K562 (cell line): ENCODE measurements at regions not wholly inside any gene's neighbourhood (a gene's known extent, or its start where the extent isn't known, plus 50 kb on each side); places are given as distances from the start of the nearest gene placed in this dataset.

ENCODE experiments used
- BRD4 ChIP-seq: fragments of 200-600 bp; sonication (generic); IDR thresholded peaks from 2 replicates; pipeline ENCODE4 v1.6.1; 2017; ENCODE audit warnings: inconsistent platforms
- E2F1 ChIP-seq: sonication (generic); formaldehyde crosslinking; IDR thresholded peaks from 2 replicates; pipeline ENCODE4 v1.8.1; 2023; ENCODE audit warnings: mild to moderate bottlenecking, missing genetic modification reagents, moderate library complexity
- ETS2 ChIP-seq: IDR thresholded peaks from 2 replicates; pipeline ENCODE4 v1.6.1; 2016; ENCODE audit warnings: borderline replicate concordance, missing genetic modification characterization, mild to moderate bottlenecking, moderate library complexity, missing compliant biosample characterization; ENCODE audit not compliant: poor library complexity, severe bottlenecking
- HMGXB4 ChIP-seq: sonication (generic); formaldehyde crosslinking; IDR thresholded peaks from 2 replicates; pipeline ENCODE4 v1.8.1; 2023; ENCODE audit warnings: mild to moderate bottlenecking, missing genetic modification reagents
- OTX1 ChIP-seq: fragments of 450-650 bp; formaldehyde crosslinking; IDR thresholded peaks from 2 replicates; pipeline ENCODE4 v1.4.0; 2022; ENCODE audit warnings: mild to moderate bottlenecking
- RBM17 ChIP-seq: fragments of 200-400 bp; formaldehyde crosslinking; IDR thresholded peaks from 2 replicates; pipeline ENCODE4 v1.6.1; 2017; ENCODE audit warnings: low read depth, mild to moderate bottlenecking, low read length, borderline replicate concordance
- SREBF2 ChIP-seq: sonication (generic); formaldehyde crosslinking; IDR thresholded peaks from 2 replicates; pipeline ENCODE4 v1.4.0; 2020; ENCODE audit warnings: mild to moderate bottlenecking, missing genetic modification reagents
- STAT5A ChIP-seq: IDR thresholded peaks from 2 replicates; pipeline ENCODE4 v1.6.1; 2012; ENCODE audit warnings: low read length, inconsistent platforms, borderline replicate concordance
- TAF7 ChIP-seq: fragments of 450-650 bp; IDR thresholded peaks from 2 replicates; pipeline ENCODE4 v1.6.1; 2016; ENCODE audit warnings: missing genetic modification characterization, missing compliant biosample characterization
- ZNF121 ChIP-seq: sonication (generic); formaldehyde crosslinking; conservative IDR thresholded peaks from 2 replicates; pipeline ENCODE4 v1.8.0; 2022; ENCODE audit warnings: missing genetic modification reagents

GRCh38 chr13:58893396-58893795, 1261.9 kb downstream of the PCDH17 start (continued):
- TF ChIP-seq STAT5A: no peak
- TF ChIP-seq SREBF2: no peak
- no peak for TF ChIP-seq OTX1 (CRISPR knock-in tag)
- TF ChIP-seq RBM17: no peak
- no peak for TF ChIP-seq TAF7 (tag)
- no peak for TF ChIP-seq ZNF121 (CRISPR knock-in tag)
- no peak for TF ChIP-seq BRD4
- TF ChIP-seq E2F1: no peak
- TF ChIP-seq HMGXB4: no peak
- TF ChIP-seq ETS2 (tag): no peak
